GM19467 (cell line): ENCODE measurements at regions not wholly inside any gene's neighbourhood (a gene's known extent, or its start where the extent isn't known, plus 50 kb on each side); places are given as distances from the start of the nearest gene placed in this dataset.

ENCODE experiments used
- ATAC-seq: cut with Tn5 transposase; IDR thresholded peaks from one replicate; pipeline ENCODE4 v1.9.1; 2021; ENCODE audit warnings: mild to moderate bottlenecking, moderate library complexity; ENCODE audit not compliant: unreplicated experiment

DNA sequence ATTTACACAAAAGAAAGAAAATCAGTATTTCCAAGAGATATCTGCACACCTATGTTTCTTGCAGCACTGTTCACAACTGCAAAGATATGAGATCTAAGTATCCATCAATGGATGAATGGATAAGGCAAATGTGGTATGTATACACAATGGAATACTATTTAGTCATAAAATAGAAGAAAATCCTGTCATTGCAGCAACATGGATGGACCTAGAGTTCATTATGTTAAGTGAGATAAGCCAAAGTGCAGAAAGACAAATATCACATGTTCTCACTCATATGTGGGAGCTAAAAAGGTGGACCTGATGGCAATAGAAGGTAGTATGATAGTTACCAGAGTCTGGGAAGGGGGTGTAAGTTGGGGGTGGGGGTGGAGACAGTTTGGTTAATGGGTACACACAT is 1171.6 kb downstream of the SORCS1 start:
- no peak for ATAC-seq

DNA sequence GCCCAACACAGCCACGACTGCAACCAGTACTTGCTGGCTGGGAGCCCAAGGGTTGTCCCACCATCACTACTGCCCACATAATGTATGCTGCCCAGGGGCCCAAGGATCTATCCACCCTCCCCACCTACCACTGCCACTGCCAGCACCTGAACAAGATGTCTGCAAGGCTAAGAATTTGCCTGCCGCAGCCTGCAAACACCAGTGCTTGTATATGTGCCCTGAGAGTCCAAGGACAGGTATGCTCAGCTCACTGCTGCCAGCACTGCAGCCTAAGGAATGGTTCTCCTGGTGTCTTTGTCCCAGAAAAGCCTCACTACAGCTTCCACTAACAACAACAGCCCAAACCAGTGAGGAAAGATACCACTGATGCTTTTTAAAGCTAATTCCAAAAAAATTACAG is 1174.0 kb downstream of the SORCS1 start:
- ATAC-seq, result no peak

DNA sequence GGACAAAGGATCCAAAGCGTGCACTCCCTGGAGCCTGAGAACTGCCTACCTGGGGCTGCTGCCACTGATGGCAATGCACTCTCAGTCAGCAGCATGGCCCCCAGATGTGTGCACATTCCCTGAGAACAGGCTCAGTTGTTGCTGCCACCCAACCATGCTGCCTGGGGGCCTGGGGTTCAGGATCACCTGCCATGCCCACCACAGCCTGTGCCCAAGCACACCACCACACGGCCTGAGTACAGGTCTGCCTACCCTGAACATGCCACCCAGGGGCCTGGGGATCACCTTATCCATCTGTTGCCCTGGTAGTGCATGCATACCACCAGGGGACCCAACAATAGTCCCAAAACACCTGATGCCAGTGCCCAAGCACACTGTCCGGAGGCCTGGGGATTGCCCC is 1174.5 kb downstream of the SORCS1 start:
- ATAC-seq, result no peak

DNA sequence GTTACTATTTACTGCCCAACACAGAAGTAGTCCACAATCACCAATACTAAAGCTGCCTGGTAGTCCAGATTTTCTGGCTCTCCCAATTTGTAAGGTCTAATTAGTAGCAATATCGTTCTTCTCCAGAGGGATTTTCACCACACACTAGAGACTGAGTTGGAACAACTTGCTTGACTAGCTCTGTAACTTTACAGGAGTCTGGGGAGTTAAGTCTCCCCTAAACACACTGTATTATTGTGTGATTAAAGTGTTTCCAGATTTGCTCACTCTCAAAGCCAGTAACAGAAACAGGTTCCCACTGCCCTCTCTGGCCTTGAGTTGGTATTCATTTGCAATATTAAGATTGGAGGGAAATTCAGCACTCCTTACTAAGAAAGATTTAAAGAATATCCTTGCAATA is 1175.7 kb downstream of the SORCS1 start:
- no peak for ATAC-seq

DNA sequence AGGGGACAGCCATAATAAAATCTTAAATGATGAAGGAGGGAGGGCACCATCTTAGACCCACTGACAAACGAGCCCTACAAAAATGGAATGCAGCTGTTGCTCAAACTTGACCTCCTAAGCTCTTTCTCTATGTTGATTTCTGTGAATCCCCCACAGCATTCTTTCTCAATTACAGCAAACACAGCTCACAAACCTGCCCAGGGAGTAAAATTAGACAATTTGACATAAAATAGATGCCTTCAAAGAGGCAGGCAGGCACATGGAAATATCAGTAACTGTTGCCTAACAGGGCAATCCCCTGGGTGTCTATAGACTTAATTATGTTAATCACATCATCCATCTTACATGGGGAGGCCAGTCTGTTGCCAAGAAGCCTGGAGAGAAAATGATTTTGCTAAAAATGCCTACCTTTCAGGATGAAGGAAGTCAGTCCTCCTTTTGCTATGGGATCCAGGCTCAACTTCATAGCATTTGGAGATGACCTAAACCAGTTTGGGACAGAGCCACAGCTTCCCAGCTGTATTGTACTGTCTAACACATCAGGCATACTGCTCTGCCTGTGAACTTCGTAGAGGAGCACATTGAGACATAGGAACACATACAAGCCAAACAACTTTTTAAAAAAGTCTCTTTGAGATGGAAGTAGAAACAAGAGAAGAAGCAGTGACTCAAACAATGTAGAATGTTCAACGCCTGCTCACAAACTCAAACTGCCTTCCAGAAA is 1177.4 kb downstream of the SORCS1 start:
- no peak for ATAC-seq

DNA sequence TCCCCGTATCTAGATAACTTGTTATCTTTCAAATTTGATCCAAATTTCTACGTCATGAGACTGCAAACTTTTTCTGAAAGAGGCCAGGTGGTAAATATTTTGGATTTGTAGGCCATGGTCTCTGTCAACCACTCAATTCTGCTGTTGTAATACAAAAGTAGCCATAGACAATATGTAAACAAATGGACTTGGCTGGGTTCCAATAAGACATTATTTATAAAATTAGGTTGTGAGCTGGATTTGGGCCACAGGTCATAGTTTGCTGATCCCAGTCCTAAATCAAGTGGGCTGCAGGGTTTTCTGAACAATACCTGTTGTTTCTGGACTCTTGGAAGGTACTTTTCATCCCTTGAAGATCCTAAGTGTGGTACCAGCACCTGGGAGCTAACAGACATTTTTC is 1178.0 kb downstream of the SORCS1 start:
- no peak for ATAC-seq

DNA sequence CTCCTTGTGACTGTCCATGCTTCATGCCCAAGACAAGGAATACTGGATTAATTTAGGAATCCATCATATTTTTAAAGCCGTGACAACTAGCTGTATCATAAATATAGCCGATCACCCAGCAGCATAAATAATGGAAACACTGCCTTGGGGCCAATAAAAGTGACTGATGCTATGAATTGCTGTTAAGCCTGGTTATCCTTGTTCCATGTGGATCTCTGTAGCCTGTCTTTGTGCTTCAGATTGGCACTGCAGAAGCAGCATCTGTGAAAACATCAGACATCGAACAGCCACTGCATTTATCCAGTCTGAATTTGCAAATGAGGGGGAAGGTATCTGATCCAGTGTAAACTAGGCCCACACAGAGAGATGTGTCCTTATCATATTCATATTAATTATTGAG is 1181.8 kb downstream of the SORCS1 start:
- no peak for ATAC-seq

DNA sequence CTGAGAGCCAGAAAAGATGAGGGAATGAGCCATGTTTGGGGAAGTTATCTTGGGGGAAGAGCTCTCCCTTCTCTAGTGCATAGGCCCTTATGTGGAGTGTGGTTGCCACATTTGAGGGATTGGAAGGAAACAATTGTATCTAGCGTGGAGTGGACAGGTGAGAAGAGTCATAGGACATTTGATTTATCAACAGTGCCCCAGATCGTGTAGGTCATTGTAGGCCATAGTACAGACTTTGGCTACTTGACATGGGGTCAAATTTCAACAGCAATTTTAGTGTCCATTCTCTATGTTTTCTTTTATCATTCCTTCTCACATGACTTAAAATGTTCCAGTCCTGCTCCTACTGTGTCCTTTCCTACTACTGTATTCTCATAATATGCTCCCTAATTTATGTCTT is 1182.8 kb downstream of the SORCS1 start:
- no peak for ATAC-seq

DNA sequence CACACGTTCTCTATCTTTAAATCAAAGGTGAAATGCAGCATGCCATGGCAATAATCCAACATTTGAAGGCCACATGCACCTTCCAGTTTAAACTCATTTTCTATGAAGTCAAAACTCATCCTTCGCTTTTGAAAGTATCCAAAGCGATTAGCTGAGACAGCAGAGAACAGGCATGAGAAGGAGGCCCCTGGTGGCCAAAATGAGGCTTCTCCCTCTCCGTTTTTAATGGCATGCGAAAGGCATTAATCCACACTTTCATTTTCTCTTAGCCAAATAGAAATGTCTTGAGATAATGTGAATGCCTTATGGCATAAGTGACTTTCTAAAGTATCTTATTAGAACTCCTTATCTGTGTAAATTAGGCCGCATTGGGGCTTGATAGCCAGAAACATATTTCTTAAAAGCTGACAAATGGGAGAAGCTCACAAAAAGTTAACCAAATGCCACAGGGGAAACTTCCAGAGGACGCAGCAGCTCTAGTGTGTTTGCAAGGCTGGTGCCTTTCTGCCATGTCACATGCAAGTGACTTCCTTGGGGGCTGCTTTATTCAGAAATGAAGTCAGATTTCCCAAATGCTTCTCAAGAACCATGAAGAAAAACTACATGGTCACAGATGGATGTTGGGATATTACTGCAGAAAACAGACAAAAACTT is 1189.6 kb downstream of the SORCS1 start:
- no peak for ATAC-seq

DNA sequence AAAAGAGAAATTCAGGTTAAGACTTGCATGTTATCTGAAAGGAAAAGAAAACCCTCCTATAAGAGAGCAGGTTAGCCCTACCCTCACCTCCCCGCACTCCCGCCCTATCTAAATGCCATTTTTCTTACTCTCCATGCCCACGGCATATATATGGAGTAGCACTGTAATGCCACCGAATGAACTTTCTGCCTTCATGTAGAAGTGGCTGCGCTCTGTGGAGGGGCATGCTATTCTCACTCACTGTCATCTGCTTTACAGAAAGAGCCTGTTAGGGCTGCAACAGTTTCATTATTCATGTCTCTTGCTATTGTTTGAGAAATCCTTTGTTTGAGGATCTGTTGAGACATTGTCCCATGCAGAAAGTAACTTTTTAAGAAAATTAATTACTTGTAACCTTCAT is 1190.6 kb downstream of the SORCS1 start:
- no peak for ATAC-seq

DNA sequence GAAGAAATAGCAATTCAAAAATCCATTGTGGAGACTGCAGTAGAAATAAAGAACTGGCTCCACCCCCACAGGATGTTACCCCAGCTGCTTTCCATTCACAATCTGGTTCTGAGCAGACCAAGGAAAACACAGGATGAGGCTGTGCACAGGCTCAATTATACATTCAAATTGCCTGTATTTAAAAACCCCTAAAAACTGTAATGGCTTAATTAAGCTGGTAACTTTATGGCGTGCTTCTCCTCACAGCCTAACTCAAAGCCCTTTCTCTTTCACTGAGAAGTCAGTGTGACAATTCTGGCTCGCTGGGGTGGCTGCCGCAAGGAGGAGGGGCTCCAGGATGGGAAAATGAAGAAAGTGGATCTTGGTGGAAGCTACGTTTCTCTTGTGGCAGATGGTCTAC is 1191.1 kb downstream of the SORCS1 start:
- ATAC-seq, result no peak

DNA sequence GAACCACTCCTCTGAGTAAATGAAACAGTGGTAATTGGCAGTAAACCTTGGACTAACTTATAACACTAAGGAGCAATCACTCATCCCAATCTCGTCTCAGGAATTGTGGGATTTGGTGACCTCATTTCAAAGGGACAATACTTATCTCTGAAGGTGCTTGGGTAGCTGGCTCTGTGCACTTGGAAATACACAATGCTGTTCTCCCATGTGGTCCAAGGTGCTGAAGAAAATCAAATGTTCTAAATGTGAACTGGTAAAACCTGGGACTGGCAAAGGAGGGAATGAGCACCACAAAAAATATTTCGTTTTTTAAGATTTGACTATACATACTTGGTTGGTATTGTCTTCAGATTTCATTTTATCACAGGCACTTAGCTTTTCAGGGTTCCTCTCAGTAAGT is 1193.0 kb downstream of the SORCS1 start:
- ATAC-seq, result no peak

DNA sequence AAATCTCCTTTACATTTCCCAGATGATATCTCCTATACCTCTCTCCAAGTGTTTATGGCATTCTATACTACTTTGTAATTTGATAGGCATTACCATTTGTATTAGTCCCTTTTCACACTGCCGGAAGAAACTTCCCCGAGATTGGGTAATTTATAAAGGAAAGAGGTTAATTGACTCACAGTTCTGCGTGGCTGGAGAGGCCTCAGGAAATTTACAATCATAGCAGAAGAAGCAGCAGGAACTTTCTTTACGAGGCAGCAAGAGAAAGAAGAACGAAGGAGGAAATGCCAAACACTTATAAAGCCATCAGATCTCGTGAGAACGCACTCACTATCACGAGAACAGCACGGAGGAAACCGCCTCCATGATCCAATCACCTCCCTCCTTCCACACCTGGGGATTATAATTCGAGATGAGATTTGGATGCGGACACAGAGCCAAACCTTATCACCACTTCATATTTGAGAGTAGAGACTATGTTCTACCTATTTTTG is 1194.6 kb downstream of the SORCS1 start:
- ATAC-seq, result no peak

DNA sequence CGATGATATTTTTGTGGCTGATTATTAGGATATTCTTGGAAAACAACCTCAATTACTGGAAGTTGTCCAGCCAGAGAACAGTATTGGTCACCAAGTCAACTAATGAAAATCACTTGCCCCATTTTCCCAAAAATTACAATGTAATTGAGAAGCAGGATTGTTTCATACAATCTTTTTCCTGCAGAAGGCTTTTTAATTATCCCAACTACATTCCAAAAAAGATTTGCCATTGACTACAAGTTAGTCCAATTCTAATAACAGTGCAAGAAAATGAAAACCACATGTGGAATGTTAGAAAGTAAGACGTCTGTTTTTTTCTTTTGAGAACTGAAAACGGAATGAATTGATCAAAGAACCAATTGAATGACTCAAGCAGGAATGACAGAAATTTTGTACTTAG is 1195.8 kb downstream of the SORCS1 start:
- ATAC-seq, result no peak

DNA sequence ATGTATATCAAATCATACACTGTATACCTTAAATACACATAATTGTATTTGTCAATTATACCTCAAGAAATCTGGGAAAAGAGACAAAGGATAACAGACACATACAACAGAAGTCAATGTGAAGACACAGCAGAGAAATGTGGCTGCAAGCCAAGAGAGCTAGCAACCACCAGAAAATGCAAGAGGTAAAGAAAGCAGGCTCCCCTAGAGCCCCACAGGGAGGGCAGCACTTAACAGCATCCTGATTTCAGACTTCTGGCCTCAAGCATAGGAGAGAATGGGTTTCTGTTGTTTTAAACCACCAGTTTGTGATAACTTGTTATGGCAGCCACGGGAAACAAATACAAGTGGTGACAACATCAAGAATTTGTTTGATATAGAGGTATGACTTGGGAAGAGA is 1197.2 kb downstream of the SORCS1 start:
- ATAC-seq, result no peak

DNA sequence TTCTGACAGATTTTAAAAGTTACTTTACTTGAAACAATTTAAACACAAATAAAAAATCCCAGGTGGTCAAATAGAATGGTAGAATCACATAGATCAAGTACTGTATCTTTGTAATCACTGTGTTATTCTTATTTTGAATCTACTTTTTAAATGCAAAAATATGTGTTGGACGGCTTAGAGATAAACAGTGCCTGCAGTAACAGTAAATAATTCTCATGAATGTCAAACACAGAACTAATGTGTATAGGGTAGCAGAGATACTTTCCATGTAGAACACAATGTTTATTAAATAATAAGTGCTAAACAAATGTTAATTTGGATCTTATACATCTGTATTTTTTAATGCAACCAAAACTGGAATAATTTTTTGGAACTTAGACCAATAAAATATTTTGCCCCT is 1199.4 kb downstream of the SORCS1 start:
- ATAC-seq, result no peak

DNA sequence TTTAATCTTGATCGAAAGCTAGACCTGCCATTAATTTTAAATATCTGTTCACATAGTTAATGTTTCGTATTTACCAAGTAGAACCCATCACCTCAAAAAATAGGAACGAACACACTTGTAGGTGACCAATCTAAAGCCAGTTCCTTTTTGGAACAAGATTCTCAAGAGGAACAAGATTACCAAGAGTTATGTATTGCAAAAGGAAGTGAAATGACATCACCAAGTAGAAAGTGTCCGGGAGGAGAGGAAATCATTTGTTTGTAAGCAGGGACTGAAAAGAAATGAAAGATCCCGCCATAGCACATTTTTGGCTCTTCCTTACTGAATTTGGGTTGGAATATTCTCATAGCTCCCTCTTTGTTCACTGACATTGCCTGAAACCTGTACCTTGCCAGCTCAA is 1200.5 kb downstream of the SORCS1 start:
- ATAC-seq, result no peak

DNA sequence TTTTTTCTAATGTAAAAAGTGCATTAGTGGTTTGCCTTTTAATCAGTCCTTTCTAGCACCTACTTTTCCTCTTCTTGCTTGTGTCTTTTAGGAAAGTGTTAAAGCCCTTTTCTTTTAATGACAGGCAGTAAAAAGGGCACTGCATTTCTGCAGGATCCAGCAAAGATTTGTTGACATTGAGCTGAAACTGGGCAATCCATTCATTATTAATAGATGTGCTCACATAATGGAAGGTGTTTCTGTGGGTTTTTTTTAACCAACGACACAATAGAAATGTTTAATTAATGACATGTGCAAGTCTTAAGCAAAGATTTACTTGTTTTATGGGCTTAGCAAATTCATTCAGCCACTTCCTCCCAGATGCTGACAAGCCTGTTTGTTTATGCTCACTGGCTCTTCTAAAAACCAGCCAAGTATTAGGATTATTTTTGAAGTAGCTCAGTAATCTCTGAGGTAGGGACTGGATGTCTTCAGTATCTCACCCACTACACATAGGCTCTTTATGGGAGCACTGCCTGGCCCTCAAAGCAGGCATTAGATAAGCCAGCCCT is 1201.1 kb downstream of the SORCS1 start:
- ATAC-seq, result no peak

DNA sequence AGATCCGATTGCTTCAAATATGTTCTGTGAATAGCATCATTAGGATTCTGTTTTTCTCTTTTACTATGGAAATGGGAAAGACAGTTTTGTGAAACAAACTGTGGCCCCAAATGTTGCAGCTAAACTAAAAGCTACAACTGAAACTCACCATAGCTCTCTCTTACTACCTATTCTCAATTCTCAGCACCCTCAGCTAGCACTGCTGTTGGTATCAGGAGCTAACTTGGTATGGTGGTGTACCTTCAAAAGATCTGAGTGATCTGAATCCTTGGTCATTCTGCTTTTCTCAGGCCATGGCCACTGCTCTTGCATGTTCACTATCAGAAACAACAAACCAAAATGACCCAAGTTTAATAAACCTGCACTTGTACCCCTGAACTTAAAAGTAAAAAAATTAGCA is 1208.0 kb downstream of the SORCS1 start:
- ATAC-seq, result no peak

DNA sequence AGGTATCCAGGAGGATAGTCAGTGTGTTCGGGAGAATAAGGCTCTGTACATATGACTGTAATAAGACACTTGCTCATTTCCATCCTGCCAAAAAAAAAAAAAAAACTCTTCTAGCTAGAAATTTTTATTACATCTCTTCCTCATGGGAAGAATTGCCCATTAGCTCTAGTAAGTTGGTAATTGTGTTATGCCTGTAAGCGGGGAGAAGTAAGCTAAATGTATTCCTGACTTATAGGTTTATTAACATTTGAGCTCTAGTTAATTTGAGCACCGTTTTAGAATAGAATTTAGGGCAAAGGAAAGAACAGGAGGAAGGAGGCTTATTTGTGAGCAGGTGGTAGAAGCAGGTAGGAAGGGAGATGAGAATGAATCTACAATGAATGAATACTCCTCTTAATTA is 1210.6 kb downstream of the SORCS1 start:
- no peak for ATAC-seq

DNA sequence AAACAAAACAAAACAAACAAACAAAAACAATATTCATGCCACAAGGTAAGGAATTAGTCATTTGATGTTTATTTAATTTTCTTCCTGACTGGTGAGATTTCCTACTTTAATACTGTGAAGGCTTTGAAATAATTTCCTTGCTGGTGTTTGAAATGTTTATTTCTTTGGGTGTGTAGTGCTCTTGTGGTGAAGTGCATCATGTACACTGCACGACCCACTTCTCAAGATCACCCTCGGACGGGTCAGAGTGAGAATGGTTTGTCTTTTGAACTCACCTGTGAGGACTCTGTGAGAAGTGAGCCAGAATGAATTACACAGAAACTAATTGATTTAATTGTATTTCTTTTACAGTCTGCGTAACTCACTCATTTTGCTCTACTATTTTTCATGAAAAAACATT is 1211.5 kb downstream of the SORCS1 start:
- no peak for ATAC-seq

DNA sequence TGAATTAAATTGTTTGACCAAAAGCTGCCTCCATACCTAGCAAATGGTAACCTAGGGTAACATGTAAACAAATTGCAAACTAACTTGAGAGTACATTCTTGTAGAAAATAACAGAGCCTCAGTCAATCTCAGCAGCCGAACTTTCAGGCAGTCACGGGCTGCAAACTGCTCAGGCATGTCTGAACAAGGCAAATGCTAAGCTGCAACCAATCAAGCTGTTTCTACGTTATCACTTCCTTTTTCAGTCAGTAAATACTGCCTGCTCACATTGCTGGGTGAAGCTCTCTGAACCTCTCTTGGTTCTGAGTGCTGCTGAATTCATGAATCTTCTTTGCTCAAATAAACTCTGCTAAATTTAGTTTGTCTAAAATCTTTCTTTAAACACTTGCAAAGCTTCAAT is 1212.4 kb downstream of the SORCS1 start:
- ATAC-seq, result peak; percentile 85
